ENCODE measurements at regions not wholly inside any gene's neighbourhood (a gene's known extent, or its start where the extent isn't known, plus 50 kb on each side); places are given as distances from the start of the nearest gene placed in this dataset.

DNA sequence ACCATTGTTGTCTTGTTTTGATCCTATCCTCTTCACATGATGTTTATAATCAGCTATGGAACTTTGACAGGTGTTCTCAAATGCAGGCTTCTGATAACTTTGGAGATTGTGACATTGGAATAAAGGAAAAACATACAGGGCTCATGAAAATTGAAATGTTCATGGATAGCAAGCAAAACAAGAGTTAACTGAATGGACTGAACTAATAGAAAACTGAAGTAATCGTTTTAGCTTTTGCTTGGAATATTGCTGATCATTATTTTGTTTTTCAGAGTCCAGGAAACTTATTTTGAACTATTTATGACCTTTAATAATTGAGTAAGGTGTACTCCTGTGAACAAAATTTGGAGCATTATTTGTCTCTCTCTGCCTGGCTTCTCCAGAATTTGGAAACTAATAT is 436.7 kb upstream of the CDH9 start:
- no peak for DNase-seq
- no peak overlapping the region for H3K23ac ChIP-seq (ENCODE audit: low read length in 2 of 2)
- no peaks in the 10 kb centered on the region for H3K27me3 ChIP-seq (ENCODE audit: control insufficient read depth in 1 of 2, insufficient read depth in 1 of 2, low read length in 2 of 2)
- H2BK120ac ChIP-seq (ENCODE audit: low read depth, low read length), result no peak overlapping the region
- H3K9ac ChIP-seq (ENCODE audit: low read length), result no peak overlapping the region
- no peaks in the 10 kb centered on the region for H3K79me1 ChIP-seq (replicated peaks; ENCODE audit: low read length, poor library complexity, severe bottlenecking)
- no peak overlapping the region for H2AK5ac ChIP-seq (ENCODE audit: low read length, severe bottlenecking)
- H3K4me2 ChIP-seq (ENCODE audit: low read length, poor library complexity, severe bottlenecking), result no peak overlapping the region
- no peak overlapping the region for H2BK5ac ChIP-seq (ENCODE audit: low read depth, low read length, poor library complexity, severe bottlenecking)
- no peak overlapping the region for H3K14ac ChIP-seq (ENCODE audit: low read length in 2 of 2)
- 100% methylated on average over 1 of the region's 1 CpG for WGBS
- H3K36me3 ChIP-seq (ENCODE audit: control insufficient read depth in 1 of 2, insufficient read depth in 2 of 2, low read depth in 1 of 2, low read length in 2 of 2), result peaks cover 0 to 4% of the 10 kb centered on the region in 2 experiments
- H3K18ac ChIP-seq (ENCODE audit: low read depth in 1 of 2, low read length in 2 of 2), result no peak overlapping the region
- no peak overlapping the region for H2AFZ ChIP-seq (ENCODE audit: low read depth, low read length)
- H3K4me1 ChIP-seq (ENCODE audit: control insufficient read depth, insufficient read depth, low read depth, low read length), result no peaks in the 10 kb centered on the region
- no peak overlapping the region for H3K27ac ChIP-seq (ENCODE audit: low read length, poor library complexity, severe bottlenecking)
- no peak overlapping the region for H2BK15ac ChIP-seq (ENCODE audit: low read depth, poor library complexity, severe bottlenecking)
- peak overlapping the region in 1 of 2 experiments; percentile 68 for H3K4me3 ChIP-seq (ENCODE audit: insufficient read depth in 1 of 2, low read depth in 1 of 2, low read length in 2 of 2)
- H4K91ac ChIP-seq (ENCODE audit: low read length), result no peak overlapping the region
- H2BK12ac ChIP-seq (ENCODE audit: low read length in 2 of 2), result no peak overlapping the region
- H3K9me3 ChIP-seq (ENCODE audit: control insufficient read depth, low read length), result peaks cover 17% of the 10 kb centered on the region
- no peak overlapping the region for H4K8ac ChIP-seq (ENCODE audit: low read length)
- no peak overlapping the region for H3K4ac ChIP-seq (ENCODE audit: low read depth in 1 of 2, low read length in 2 of 2)

DNA sequence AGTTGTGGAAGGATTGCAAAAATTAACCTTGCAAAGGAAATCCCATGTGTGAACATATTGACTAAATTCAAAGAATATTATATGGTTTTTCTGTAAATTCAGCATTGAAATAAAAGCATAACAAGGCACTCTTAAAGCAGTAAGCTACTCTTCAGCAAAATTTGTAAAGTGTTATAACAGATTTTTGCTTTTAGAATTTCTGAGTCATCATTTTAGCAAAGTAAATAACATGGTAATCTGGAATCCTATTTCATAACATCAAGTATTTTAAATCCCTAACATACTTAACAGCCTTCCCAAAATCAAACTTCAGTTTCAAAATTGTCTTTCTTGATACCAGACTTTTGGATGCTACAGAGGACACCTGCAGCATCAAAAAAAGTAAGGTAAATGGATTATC is 436.0 kb upstream of the CDH9 start:
- no peak overlapping the region for H3K18ac ChIP-seq (ENCODE audit: low read depth in 1 of 2, low read length in 2 of 2)

DNA sequence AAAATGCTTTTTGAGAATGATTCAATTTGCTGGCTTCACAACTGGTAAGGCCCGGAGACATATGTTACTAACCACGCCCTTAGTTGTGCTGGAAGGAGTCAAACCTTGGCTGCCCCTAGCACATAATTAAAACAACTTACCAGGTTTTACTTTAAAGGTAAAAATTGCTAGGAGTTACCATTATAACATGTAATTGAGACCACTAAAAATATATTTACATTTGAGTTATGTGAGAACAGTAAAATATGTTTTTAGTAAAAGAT is 435.6 kb upstream of the CDH9 start:
- no peak overlapping the region for H3K4ac ChIP-seq (ENCODE audit: low read depth in 1 of 2, low read length in 2 of 2)
- 0% methylated on average over 1 of the region's 2 CpGs for WGBS

More for the DNA sequence above, 436.0 kb upstream of the CDH9 start:
- H4K8ac ChIP-seq (ENCODE audit: low read length), result no peak overlapping the region
- H3K27ac ChIP-seq (ENCODE audit: low read length, poor library complexity, severe bottlenecking), result no peak overlapping the region
- H2BK15ac ChIP-seq (ENCODE audit: low read depth, poor library complexity, severe bottlenecking), result no peak overlapping the region
- H3K36me3 ChIP-seq (ENCODE audit: control insufficient read depth in 1 of 2, insufficient read depth in 2 of 2, low read depth in 1 of 2, low read length in 2 of 2), result peaks cover 0 to 4% of the 10 kb centered on the region in 2 experiments
- H4K91ac ChIP-seq (ENCODE audit: low read length), result no peak overlapping the region
- H2AFZ ChIP-seq (ENCODE audit: low read depth, low read length), result no peak overlapping the region
- H2BK12ac ChIP-seq (ENCODE audit: low read length in 2 of 2), result no peak overlapping the region
- H3K23ac ChIP-seq (ENCODE audit: low read length in 2 of 2), result no peak overlapping the region
- peak overlapping the region in 1 of 2 experiments; percentile 68 for H3K4me3 ChIP-seq (ENCODE audit: insufficient read depth in 1 of 2, low read depth in 1 of 2, low read length in 2 of 2)
- no peak for DNase-seq
- H3K9me3 ChIP-seq (ENCODE audit: control insufficient read depth, low read length), result peaks cover 17% of the 10 kb centered on the region
- no peaks in the 10 kb centered on the region for H3K27me3 ChIP-seq (ENCODE audit: control insufficient read depth in 1 of 2, insufficient read depth in 1 of 2, low read length in 2 of 2)
- no peaks in the 10 kb centered on the region for H3K79me1 ChIP-seq (replicated peaks; ENCODE audit: low read length, poor library complexity, severe bottlenecking)
- H3K4me1 ChIP-seq (ENCODE audit: control insufficient read depth, insufficient read depth, low read depth, low read length), result no peaks in the 10 kb centered on the region
- no peak overlapping the region for H3K14ac ChIP-seq (ENCODE audit: low read length in 2 of 2)
- no peak overlapping the region for H2BK120ac ChIP-seq (ENCODE audit: low read depth, low read length)
- no peak overlapping the region for H2BK5ac ChIP-seq (ENCODE audit: low read depth, low read length, poor library complexity, severe bottlenecking)
- no peak overlapping the region for H3K4ac ChIP-seq (ENCODE audit: low read depth in 1 of 2, low read length in 2 of 2)
- H3K9ac ChIP-seq (ENCODE audit: low read length), result peak overlapping the region; percentile 59
- no peak overlapping the region for H2AK5ac ChIP-seq (ENCODE audit: low read length, severe bottlenecking)
- H3K4me2 ChIP-seq (ENCODE audit: low read length, poor library complexity, severe bottlenecking), result no peak overlapping the region

DNA sequence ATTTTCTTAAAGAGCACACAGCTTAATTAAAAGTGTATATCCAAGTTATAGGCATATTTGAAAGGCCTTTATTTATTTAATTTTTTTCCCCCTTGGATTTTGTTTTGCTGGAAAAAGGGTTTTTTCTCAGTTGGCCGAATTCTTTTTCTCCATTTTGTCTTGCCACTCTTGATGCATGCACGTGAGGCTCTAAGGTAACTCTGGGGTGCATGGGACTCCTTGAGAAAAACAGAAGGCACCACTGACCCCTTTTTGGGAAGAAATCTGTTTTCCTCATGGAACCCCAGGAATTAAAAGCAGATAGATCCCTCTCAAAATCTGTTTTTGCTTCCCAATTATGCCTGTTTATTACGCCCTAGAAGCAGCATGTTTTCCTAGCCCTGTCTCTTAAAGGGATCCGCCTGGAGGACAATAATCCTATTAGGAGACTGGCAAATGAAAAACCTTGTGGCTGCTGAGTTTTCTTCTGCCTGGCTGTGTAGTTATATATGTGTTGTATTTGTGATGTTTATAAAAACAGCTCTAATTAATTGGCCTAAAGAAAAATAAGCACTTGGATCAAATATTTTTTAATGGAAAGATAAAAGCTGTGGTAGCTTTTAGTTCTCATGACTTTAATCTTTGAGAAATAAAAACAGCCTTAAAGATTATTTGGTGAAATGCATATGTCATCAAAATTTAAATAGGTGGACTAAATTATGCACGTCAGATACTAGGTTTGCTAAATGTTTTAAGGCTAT is 435.1 kb upstream of the CDH9 start:
- no peak overlapping the region for H2BK120ac ChIP-seq (ENCODE audit: low read depth, low read length)
- 0% methylated on average over 5 of the region's 5 CpGs for WGBS
- peak overlapping the region; percentile 59 for H3K9ac ChIP-seq (ENCODE audit: low read length)
- peak overlapping the region in 1 of 2 experiments; percentile 28 for H3K18ac ChIP-seq (ENCODE audit: low read depth in 1 of 2, low read length in 2 of 2)
- no peak overlapping the region for H3K27ac ChIP-seq (ENCODE audit: low read length, poor library complexity, severe bottlenecking)
- H3K4ac ChIP-seq (ENCODE audit: low read depth in 1 of 2, low read length in 2 of 2), result no peak overlapping the region
- H3K23ac ChIP-seq (ENCODE audit: low read length in 2 of 2), result no peak overlapping the region
- no peak overlapping the region for H3K4me2 ChIP-seq (ENCODE audit: low read length, poor library complexity, severe bottlenecking)
- peaks cover 17% of the 10 kb centered on the region for H3K9me3 ChIP-seq (ENCODE audit: control insufficient read depth, low read length)
- H3K4me3 ChIP-seq (ENCODE audit: insufficient read depth in 1 of 2, low read depth in 1 of 2, low read length in 2 of 2), result peak overlapping the region in 1 of 2 experiments; percentile 68
- no peak overlapping the region for H4K8ac ChIP-seq (ENCODE audit: low read length)
- H3K14ac ChIP-seq (ENCODE audit: low read length in 2 of 2), result no peak overlapping the region
- no peak overlapping the region for H2BK5ac ChIP-seq (ENCODE audit: low read depth, low read length, poor library complexity, severe bottlenecking)
- no peaks in the 10 kb centered on the region for H3K27me3 ChIP-seq (ENCODE audit: control insufficient read depth in 1 of 2, insufficient read depth in 1 of 2, low read length in 2 of 2)
- no peak overlapping the region for H2BK12ac ChIP-seq (ENCODE audit: low read length in 2 of 2)
- no peak overlapping the region for H2AK5ac ChIP-seq (ENCODE audit: low read length, severe bottlenecking)
- DNase-seq, result peak; percentile 62
- no peaks in the 10 kb centered on the region for H3K79me1 ChIP-seq (replicated peaks; ENCODE audit: low read length, poor library complexity, severe bottlenecking)
- H4K91ac ChIP-seq (ENCODE audit: low read length), result no peak overlapping the region
- no peaks in the 10 kb centered on the region for H3K4me1 ChIP-seq (ENCODE audit: control insufficient read depth, insufficient read depth, low read depth, low read length)
- H3K36me3 ChIP-seq (ENCODE audit: control insufficient read depth in 1 of 2, insufficient read depth in 2 of 2, low read depth in 1 of 2, low read length in 2 of 2), result peaks cover 0 to 4% of the 10 kb centered on the region in 2 experiments
- H2AFZ ChIP-seq (ENCODE audit: low read depth, low read length), result no peak overlapping the region
- H2BK15ac ChIP-seq (ENCODE audit: low read depth, poor library complexity, severe bottlenecking), result no peak overlapping the region

More for the DNA sequence above, 435.6 kb upstream of the CDH9 start:
- Histone ChIP-seq H2BK15ac (ENCODE audit: low read depth, poor library complexity, severe bottlenecking) (no peak overlapping the region), H3K9ac (ENCODE audit: low read length) (peak overlapping the region; percentile 59), H2AK5ac (ENCODE audit: low read length, severe bottlenecking) (no peak overlapping the region), H3K18ac (ENCODE audit: low read depth in 1 of 2, low read length in 2 of 2) (no peak overlapping the region), H2BK120ac (ENCODE audit: low read depth, low read length) (no peak overlapping the region), H4K91ac (ENCODE audit: low read length) (no peak overlapping the region), H2BK5ac (ENCODE audit: low read depth, low read length, poor library complexity, severe bottlenecking) (no peak overlapping the region), H3K36me3 (ENCODE audit: control insufficient read depth in 1 of 2, insufficient read depth in 2 of 2, low read depth in 1 of 2, low read length in 2 of 2) (peaks cover 0 to 4% of the 10 kb centered on the region in 2 experiments), H3K27ac (ENCODE audit: low read length, poor library complexity, severe bottlenecking) (no peak overlapping the region), H3K14ac (ENCODE audit: low read length in 2 of 2) (no peak overlapping the region), H2BK12ac (ENCODE audit: low read length in 2 of 2) (no peak overlapping the region), H3K9me3 (ENCODE audit: control insufficient read depth, low read length) (peaks cover 17% of the 10 kb centered on the region), H3K4me3 (ENCODE audit: insufficient read depth in 1 of 2, low read depth in 1 of 2, low read length in 2 of 2) (peak overlapping the region in 1 of 2 experiments; percentile 68), H3K4me1 (ENCODE audit: control insufficient read depth, insufficient read depth, low read depth, low read length) (no peaks in the 10 kb centered on the region), H2AFZ (ENCODE audit: low read depth, low read length) (no peak overlapping the region), H3K27me3 (ENCODE audit: control insufficient read depth in 1 of 2, insufficient read depth in 1 of 2, low read length in 2 of 2) (no peaks in the 10 kb centered on the region), H3K79me1 (replicated peaks; ENCODE audit: low read length, poor library complexity, severe bottlenecking) (no peaks in the 10 kb centered on the region), H3K23ac (ENCODE audit: low read length in 2 of 2) (no peak overlapping the region), H3K4me2 (ENCODE audit: low read length, poor library complexity, severe bottlenecking) (no peak overlapping the region), H4K8ac (ENCODE audit: low read length) (no peak overlapping the region)
- peak; percentile 24 for DNase-seq
